ENCODE measurements at regions not wholly inside any gene's neighbourhood (a gene's known extent, or its start where the extent isn't known, plus 50 kb on each side); places are given as distances from the start of the nearest gene placed in this dataset.

DNA sequence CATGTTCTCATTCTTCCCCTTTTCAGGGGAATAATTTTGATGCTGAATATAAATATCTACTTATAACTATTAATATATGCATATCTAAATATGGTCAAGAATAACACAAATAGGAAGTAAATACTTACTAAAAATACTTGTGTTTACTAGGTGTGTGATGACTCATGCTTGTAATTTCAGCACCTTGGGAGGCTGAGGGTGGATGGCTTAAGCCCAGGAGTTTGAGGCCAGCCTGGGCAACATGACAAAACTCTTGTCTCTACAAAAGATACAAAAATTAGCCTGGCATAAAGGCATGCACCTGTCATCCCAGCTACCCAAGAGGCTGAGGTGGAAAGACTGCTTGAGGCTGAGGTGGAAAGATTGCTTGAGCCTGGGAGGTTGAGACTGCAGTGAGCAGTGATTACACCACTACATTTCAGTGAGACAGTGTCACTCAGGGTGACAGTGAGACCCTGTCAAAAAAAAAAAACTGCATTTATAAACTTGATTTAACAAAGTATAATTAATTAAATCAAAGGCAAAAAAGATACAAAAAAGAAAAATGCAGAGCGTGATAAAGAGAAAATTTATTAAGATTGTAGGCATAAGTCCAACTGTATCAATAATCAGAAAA is 703.1 kb upstream of the VRK2 start:
- no peak overlapping the region for H3K27ac Mint-ChIP-seq
- no peaks in the 10 kb centered on the region for H3K27me3 Mint-ChIP-seq
- no peak for ATAC-seq
- H3K4me3 Mint-ChIP-seq = no peak overlapping the region
- H3K9me3 Mint-ChIP-seq = peaks cover 29% of the 10 kb centered on the region
- no peaks in the 10 kb centered on the region for H3K36me3 Mint-ChIP-seq (ENCODE audit: low read depth)
- H3K4me1 Mint-ChIP-seq = no peaks in the 10 kb centered on the region
- no peak for DNase-seq

- H3K27ac Mint-ChIP-seq = no peak overlapping the region
- H3K36me3 Mint-ChIP-seq (ENCODE audit: low read depth) = no peaks in the 10 kb centered on the region
These were observed 678.4 kb upstream of the VRK2 start for GRCh38 chr2:57368190-57368589.

DNA sequence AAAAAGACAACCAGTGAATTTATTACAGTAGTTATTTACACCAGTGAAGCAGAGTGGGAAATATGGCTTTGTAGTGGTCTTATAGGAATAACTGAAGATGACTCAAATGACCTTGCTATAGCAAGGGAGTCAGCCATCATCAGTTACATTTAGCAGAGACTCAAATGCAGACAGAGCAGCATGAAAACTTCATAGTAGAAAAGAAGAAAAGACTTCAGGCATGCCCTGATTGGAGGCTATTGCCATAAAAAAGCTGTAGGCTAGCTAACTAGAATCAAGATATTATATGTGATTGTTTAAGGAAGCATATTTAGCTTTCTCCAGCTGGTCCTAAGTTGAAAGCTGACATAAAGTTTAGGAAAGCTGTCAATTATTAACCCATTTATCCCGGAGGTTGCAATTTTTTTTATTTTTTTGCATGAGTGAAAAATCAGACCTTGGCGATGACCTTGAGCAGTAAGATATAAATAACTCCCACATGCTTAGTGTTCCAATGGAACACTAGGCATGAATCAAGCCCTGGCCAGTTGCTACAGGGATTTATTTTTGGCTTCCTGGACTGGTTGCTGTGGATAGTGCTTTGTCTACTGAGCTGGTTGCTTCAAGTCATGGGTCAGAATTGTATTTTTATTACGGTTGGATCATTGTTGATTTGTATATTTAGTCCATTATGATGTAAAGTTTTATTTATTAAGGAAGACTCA is 675.6 kb upstream of the VRK2 start:
- Mint-ChIP-seq H3K36me3 (ENCODE audit: low read depth) (no peaks in the 10 kb centered on the region), H3K27me3 (no peaks in the 10 kb centered on the region), H3K4me3 (no peak overlapping the region), H3K27ac (no peak overlapping the region), H3K4me1 (no peaks in the 10 kb centered on the region), H3K9me3 (peaks cover 22% of the 10 kb centered on the region)
- DNase-seq (no peak), ATAC-seq (no peak)

More at GRCh38 chr2:57368190-57368589, 678.4 kb upstream of the VRK2 start:
- no peaks in the 10 kb centered on the region for H3K4me1 Mint-ChIP-seq
- DNase-seq (no peak), ATAC-seq (no peak)
- H3K27me3 Mint-ChIP-seq = no peaks in the 10 kb centered on the region
- no peak overlapping the region for H3K4me3 Mint-ChIP-seq
- peaks cover 22% of the 10 kb centered on the region for H3K9me3 Mint-ChIP-seq

DNA sequence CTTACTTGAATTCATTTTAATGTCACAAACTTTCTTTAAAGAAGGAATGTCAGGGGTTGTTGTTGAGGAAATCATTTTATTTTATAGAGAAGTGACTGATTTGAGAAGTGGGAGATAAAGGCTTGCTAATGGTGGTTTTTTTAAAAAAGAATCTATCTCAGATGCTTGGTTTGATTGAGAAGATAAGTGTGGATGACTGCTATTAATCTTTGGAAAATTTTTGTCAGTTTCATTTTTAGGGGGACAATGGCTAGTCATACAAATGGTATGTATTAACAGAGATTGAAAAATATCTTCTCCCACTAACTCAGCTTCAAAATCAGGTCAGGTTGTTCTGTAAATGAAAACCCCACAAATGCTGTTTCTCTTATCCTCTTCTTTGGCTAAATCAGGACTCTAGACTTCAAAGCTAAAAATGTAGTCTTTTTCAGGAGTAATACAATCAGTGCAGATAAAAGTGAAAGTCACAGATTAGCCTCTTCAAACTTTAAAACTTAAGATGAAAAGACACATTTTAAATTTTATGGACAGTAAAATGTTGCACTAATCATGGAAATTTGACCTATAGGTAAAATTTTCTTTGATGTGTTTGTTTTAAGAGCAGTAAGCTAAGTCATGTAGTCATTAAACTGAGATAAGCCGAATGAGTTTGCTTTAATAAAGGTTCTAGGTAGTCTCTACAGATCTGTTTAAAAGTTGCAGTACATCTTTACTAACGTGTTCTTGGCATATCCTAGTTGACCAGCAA is 674.2 kb upstream of the VRK2 start:
- no peaks in the 10 kb centered on the region for H3K27me3 Mint-ChIP-seq
- H3K27ac Mint-ChIP-seq = no peak overlapping the region
- H3K4me3 Mint-ChIP-seq = no peak overlapping the region
- H3K9me3 Mint-ChIP-seq = peaks cover 22% of the 10 kb centered on the region
- ATAC-seq (no peak), DNase-seq (no peak)
- H3K4me1 Mint-ChIP-seq = no peaks in the 10 kb centered on the region
- no peaks in the 10 kb centered on the region for H3K36me3 Mint-ChIP-seq (ENCODE audit: low read depth)

GRCh38 chr2:57373530-57373929 is 673.1 kb upstream of the VRK2 start:
- ATAC-seq (no peak), DNase-seq (no peak)
- H3K9me3 Mint-ChIP-seq = peaks cover 15% of the 10 kb centered on the region
- no peaks in the 10 kb centered on the region for H3K36me3 Mint-ChIP-seq (ENCODE audit: low read depth)
- H3K4me3 Mint-ChIP-seq = no peak overlapping the region
- no peaks in the 10 kb centered on the region for H3K27me3 Mint-ChIP-seq
- H3K27ac Mint-ChIP-seq = no peak overlapping the region
- no peaks in the 10 kb centered on the region for H3K4me1 Mint-ChIP-seq

DNA sequence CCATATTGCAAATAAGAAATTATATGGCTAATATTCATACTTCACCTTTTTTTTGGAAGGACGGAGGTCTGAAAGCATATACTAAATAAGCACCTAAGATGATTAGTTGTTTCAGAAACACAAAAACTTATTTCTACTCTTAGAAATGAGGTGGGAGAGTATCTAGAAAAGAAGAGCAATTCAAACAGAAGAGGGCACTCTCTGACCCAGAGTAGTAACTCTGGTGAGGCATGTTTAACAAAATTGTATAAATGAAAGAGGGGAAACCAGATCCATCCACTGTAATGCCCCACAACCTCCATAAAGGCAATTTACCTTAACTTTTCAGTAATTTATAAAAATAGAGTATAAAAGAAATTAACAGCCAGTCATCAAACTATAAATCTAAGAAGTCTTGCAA is 669.6 kb upstream of the VRK2 start:
- Mint-ChIP-seq H3K9me3 (peaks cover under 1% of the 10 kb centered on the region), H3K36me3 (ENCODE audit: low read depth) (no peaks in the 10 kb centered on the region), H3K27ac (no peak overlapping the region), H3K4me3 (no peak overlapping the region), H3K27me3 (no peaks in the 10 kb centered on the region), H3K4me1 (no peaks in the 10 kb centered on the region)
- ATAC-seq (no peak), DNase-seq (no peak)

DNA sequence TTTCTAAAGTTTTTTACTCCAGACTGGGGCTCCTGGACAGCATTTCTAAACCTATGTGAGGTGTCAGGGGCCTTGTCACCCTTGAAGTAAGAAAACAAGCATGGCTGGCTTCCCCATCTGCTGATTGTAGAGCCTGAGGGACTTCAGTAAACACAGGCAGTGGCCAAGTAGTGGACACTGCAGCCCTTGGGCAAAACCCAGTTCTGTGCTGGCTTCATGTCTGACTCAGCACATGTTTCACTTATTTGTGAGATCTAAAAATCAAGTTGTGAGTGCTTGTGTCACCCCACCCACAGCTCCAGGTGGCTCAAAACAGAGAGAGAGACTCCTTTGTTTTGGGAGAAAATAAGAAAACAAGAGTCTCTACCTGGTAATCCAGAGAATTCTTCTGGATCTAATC is 660.3 kb upstream of the VRK2 start:
- DNase-seq = no peak
- Mint-ChIP-seq H3K4me1 (no peaks in the 10 kb centered on the region), H3K36me3 (ENCODE audit: low read depth) (no peaks in the 10 kb centered on the region), H3K27ac (no peak overlapping the region), H3K27me3 (no peaks in the 10 kb centered on the region), H3K9me3 (peaks cover 44% of the 10 kb centered on the region), H3K4me3 (no peak overlapping the region)
- no peak for ATAC-seq

- Mint-ChIP-seq H3K36me3 (ENCODE audit: low read depth) (no peaks in the 10 kb centered on the region), H3K4me3 (no peak overlapping the region), H3K4me1 (no peaks in the 10 kb centered on the region), H3K27ac (no peak overlapping the region), H3K9me3 (peaks cover 18% of the 10 kb centered on the region), H3K27me3 (no peaks in the 10 kb centered on the region)
- ATAC-seq (no peak), DNase-seq (no peak)
These were observed 650.1 kb upstream of the VRK2 start for GRCh38 chr2:57396355-57397098.

- DNase-seq = no peak
- Mint-ChIP-seq H3K9me3 (peaks cover 18% of the 10 kb centered on the region), H3K27me3 (no peaks in the 10 kb centered on the region), H3K27ac (no peak overlapping the region), H3K36me3 (ENCODE audit: low read depth) (no peaks in the 10 kb centered on the region), H3K4me1 (no peaks in the 10 kb centered on the region), H3K4me3 (no peak overlapping the region)
- ATAC-seq = no peak
These were observed 648.9 kb upstream of the VRK2 start for GRCh38 chr2:57397550-57398360.

DNA sequence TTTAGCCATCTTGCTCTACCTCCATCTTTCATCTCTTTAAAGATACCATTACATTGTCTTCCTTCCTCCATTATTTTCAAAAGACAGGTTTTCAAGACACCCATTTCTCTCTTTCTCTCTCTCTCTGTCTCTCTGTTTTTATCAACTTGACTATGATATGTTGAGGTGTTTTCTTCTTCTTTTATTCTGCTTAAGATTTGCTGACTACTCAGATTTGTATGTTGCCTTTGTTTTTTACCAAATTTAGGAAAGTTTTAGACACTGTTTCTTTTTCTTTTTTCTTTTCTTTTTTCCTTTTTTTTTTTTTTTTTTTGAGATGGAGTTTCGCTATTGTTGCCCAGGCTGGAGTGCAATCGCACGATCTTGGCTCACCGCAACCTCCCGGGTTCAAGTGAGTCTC is 647.5 kb upstream of the VRK2 start:
- no peak for ATAC-seq
- H3K36me3 Mint-ChIP-seq (ENCODE audit: low read depth) = no peaks in the 10 kb centered on the region

GRCh38 chr2:57402096-57402495 is 644.5 kb upstream of the VRK2 start:
- ATAC-seq = no peak

More for the DNA sequence above, 647.5 kb upstream of the VRK2 start:
- Mint-ChIP-seq H3K27ac (no peak overlapping the region), H3K9me3 (peaks cover 18% of the 10 kb centered on the region), H3K4me3 (no peak overlapping the region), H3K27me3 (no peaks in the 10 kb centered on the region), H3K4me1 (no peaks in the 10 kb centered on the region)
- no peak for DNase-seq

GRCh38 chr2:57402755-57403154 is 643.9 kb upstream of the VRK2 start:
- Mint-ChIP-seq H3K9me3 (peaks cover 7% of the 10 kb centered on the region), H3K4me3 (no peak overlapping the region), H3K36me3 (ENCODE audit: low read depth) (no peaks in the 10 kb centered on the region), H3K27ac (no peak overlapping the region), H3K4me1 (no peaks in the 10 kb centered on the region), H3K27me3 (no peaks in the 10 kb centered on the region)
- ATAC-seq (no peak), DNase-seq (no peak)

More at GRCh38 chr2:57402096-57402495, 644.5 kb upstream of the VRK2 start:
- DNase-seq = no peak
- H3K27me3 Mint-ChIP-seq = no peaks in the 10 kb centered on the region
- H3K27ac Mint-ChIP-seq = no peak overlapping the region
- H3K4me1 Mint-ChIP-seq = no peaks in the 10 kb centered on the region
- H3K36me3 Mint-ChIP-seq (ENCODE audit: low read depth) = no peaks in the 10 kb centered on the region
- H3K4me3 Mint-ChIP-seq = no peak overlapping the region
- peaks cover 8% of the 10 kb centered on the region for H3K9me3 Mint-ChIP-seq

DNA sequence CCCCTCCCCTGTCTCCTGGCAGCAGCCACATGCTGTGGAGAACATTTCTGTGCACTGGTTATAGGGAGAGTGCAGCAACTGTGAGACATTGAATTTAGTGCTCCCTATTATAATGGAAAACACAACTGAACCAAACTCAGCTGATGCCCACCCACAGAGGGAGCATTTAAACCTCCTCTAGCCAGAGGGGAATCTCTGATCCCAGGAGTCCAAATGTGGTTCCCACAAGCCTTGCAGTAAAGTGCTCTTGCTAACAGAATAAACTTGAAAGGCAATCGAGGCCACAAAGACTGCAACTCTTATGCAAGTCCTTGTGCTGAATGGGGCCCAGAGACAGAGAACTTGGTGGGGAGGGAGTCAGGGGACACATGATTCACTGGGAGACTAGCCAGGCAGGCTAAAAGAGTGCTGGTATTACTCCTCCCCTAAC is 638.8 kb upstream of the VRK2 start:
- no peaks in the 10 kb centered on the region for H3K27me3 Mint-ChIP-seq
- peaks cover 17% of the 10 kb centered on the region for H3K9me3 Mint-ChIP-seq
- no peak overlapping the region for H3K27ac Mint-ChIP-seq
- H3K4me3 Mint-ChIP-seq = no peak overlapping the region
- no peaks in the 10 kb centered on the region for H3K36me3 Mint-ChIP-seq (ENCODE audit: low read depth)
- ATAC-seq (peak; percentile 28), DNase-seq (no peak)
- H3K4me1 Mint-ChIP-seq = no peaks in the 10 kb centered on the region

GRCh38 chr2:57408587-57408986 is 638.0 kb upstream of the VRK2 start:
- ATAC-seq (no peak), DNase-seq (no peak)
- H3K4me1 Mint-ChIP-seq = no peaks in the 10 kb centered on the region
- peaks cover 25% of the 10 kb centered on the region for H3K9me3 Mint-ChIP-seq
- H3K36me3 Mint-ChIP-seq (ENCODE audit: low read depth) = no peaks in the 10 kb centered on the region
- no peak overlapping the region for H3K27ac Mint-ChIP-seq
- no peaks in the 10 kb centered on the region for H3K27me3 Mint-ChIP-seq
- no peak overlapping the region for H3K4me3 Mint-ChIP-seq

Data from activated naive CD8-positive, alpha-beta T cell treated with anti-CD3 and anti-CD28 coated beads, Interleukin-2, amount 50 U/mL, for 24 hours (primary cell).